Endothelial cell of umbilical vein (primary cell): ENCODE measurements at regions not wholly inside any gene's neighbourhood (a gene's known extent, or its start where the extent isn't known, plus 50 kb on each side); places are given as distances from the start of the nearest gene placed in this dataset.

Source experiments
- BruUV-seq: library from RNA; stranded (reverse); fragments of 400-500 nt; replicated peaks from 2 replicates; lab custom pipeline; 2021; lab: Mats Ljungman, UMichigan
- CTCF ChIA-PET: fragments of 300-600, 350-600 bp; sonication (Branson Sonifier 250); formaldehyde crosslinking; loops from one replicate; lab custom pipeline; 2021; ENCODE audit warnings: antibody characterized with exemption, inconsistent platforms; lab: Charles Lee
- POLR2A ChIA-PET: fragments of 300-600, 350-600 bp; sonication (Branson Sonifier 250); formaldehyde crosslinking; loops from one replicate; lab custom pipeline; 2021; ENCODE audit warnings: antibody characterized with exemption, inconsistent platforms; lab: Charles Lee
- DNase-seq: peaks from one replicate; pipeline ENCODE4 v3.0.0-alpha.2; 2011; ENCODE audit warnings: low read depth, low spot score
- FAIRE-seq: peaks from 2 replicates; lab custom pipeline; 2011; peaks lifted over from hg19 to GRCh38; lab: Jason Lieb, UNC
- H2AFZ ChIP-seq: 2 replicates; pipeline ENCODE4 v1.6.0; 2012; ENCODE audit warnings: low read depth, low read length, control low read depth, inconsistent platforms
- H3K27ac ChIP-seq: 2 replicates; pipeline ENCODE4 v1.5.1; 2011; ENCODE audit warnings: low read depth, mild to moderate bottlenecking, control low read depth, low read length, moderate library complexity; ENCODE audit not compliant: insufficient read depth
- H3K27me3 ChIP-seq, 2 experiments: 2 replicates each; pipeline versions ENCODE4 v1.6.0 to v1.6.1; 2011; ENCODE audit warnings: low read length in 2 of 2, mixed read lengths in 1 of 2; ENCODE audit not compliant: control insufficient read depth in 2 of 2, insufficient read depth in 2 of 2
- H3K36me3 ChIP-seq, 2 experiments: 2 replicates in 1 of 2; 3 replicates in 1 of 2; pipeline ENCODE4 v1.5.1; 2011; ENCODE audit warnings: low read length in 2 of 2, mild to moderate bottlenecking in 1 of 2, moderate library complexity in 1 of 2; ENCODE audit not compliant: control insufficient read depth in 2 of 2, insufficient read depth in 2 of 2; ENCODE audit errors: extremely low read depth in 1 of 2
- H3K4me1 ChIP-seq: 3 replicates; pipeline ENCODE4 v1.5.1; 2011; ENCODE audit warnings: mild to moderate bottlenecking, low read length; ENCODE audit not compliant: control insufficient read depth, insufficient read depth; ENCODE audit errors: extremely low read depth
- H3K4me2 ChIP-seq: 2 replicates; pipeline ENCODE4 v1.6.1; 2011; ENCODE audit warnings: low read length, control low read depth, mixed read lengths; ENCODE audit not compliant: insufficient read depth
- H3K4me3 ChIP-seq, 3 experiments: fragments of 200-600 bp in 1 of 3; sonication (generic), shearing (Covaris generic) in 1 of 3; replicated peaks in 1 of 3; 2 replicates each; pipeline ENCODE4 v1.5.1; 2011 to 2016; ENCODE audit warnings: control low read depth in 3 of 3, low read length in 3 of 3, mild to moderate bottlenecking in 2 of 3, inconsistent platforms in 1 of 3, low read depth in 1 of 3, moderate library complexity in 1 of 3; ENCODE audit not compliant: insufficient read depth in 1 of 3
- H3K79me2 ChIP-seq: 2 replicates; pipeline ENCODE4 v1.6.0; 2012; ENCODE audit warnings: low read length, inconsistent platforms; ENCODE audit not compliant: control insufficient read depth, insufficient read depth
- H3K9ac ChIP-seq: replicated peaks from 2 replicates; pipeline ENCODE3; 2011; ENCODE audit warnings: low read length, control low read depth; ENCODE audit not compliant: insufficient read depth; ENCODE audit errors: extremely low read depth
- H3K9me1 ChIP-seq: replicated peaks from 3 replicates; pipeline ENCODE4 v1.6.0; 2011; ENCODE audit warnings: mild to moderate bottlenecking, low read length; ENCODE audit not compliant: control insufficient read depth, insufficient read depth; ENCODE audit errors: extremely low read depth
- H3K9me3 ChIP-seq: replicated peaks from 2 replicates; pipeline ENCODE4 v1.5.1; 2012; ENCODE audit warnings: low read length, inconsistent platforms; ENCODE audit not compliant: control insufficient read depth, insufficient read depth
- H4K20me1 ChIP-seq: replicated peaks from 2 replicates; pipeline ENCODE3; 2011; ENCODE audit warnings: mild to moderate bottlenecking, low read length; ENCODE audit not compliant: control insufficient read depth, insufficient read depth; ENCODE audit errors: extremely low read depth
- EZH2 ChIP-seq: IDR thresholded peaks from 2 replicates; pipeline ENCODE4 v1.6.1; 2012; ENCODE audit warnings: borderline replicate concordance, low read depth, mild to moderate bottlenecking, moderate library complexity, low read length, inconsistent platforms; ENCODE audit not compliant: severe bottlenecking
- FOS ChIP-seq: IDR thresholded peaks from 2 replicates; pipeline ENCODE4 v1.6.1; 2011; ENCODE audit warnings: mild to moderate bottlenecking, low read length, moderate library complexity, borderline replicate concordance; ENCODE audit not compliant: insufficient read depth
- GATA2 ChIP-seq: IDR thresholded peaks from 2 replicates; pipeline ENCODE4 v1.7.0; 2011; ENCODE audit warnings: low read depth, mild to moderate bottlenecking, moderate library complexity, mixed read lengths, low read length; ENCODE audit not compliant: insufficient read length, insufficient read depth
- JUN ChIP-seq: IDR thresholded peaks from 2 replicates; pipeline ENCODE4 v1.6.1; 2011; ENCODE audit warnings: borderline replicate concordance, low read depth; ENCODE audit not compliant: insufficient read length, insufficient read depth
- MYC ChIP-seq: IDR thresholded peaks from one replicate; pipeline ENCODE4 v1.6.1; 2011; ENCODE audit warnings: mild to moderate bottlenecking, low read depth, low read length
- POLR2A ChIP-seq: IDR thresholded peaks from 2 replicates; pipeline ENCODE4 v1.6.1; 2012; ENCODE audit warnings: low read depth, mild to moderate bottlenecking, control low read depth, low read length
- POLR2AphosphoS5 ChIP-seq: IDR thresholded peaks from 2 replicates; pipeline ENCODE4 v1.6.1; 2012; ENCODE audit warnings: low read depth, mild to moderate bottlenecking, control low read depth, low read length, moderate library complexity; ENCODE audit not compliant: insufficient read depth
- dilution Hi-C: fragments of 300-500 bp; cut with MboI; formaldehyde crosslinking; loops from one replicate; pipeline ENCODE4 v1.15.0; 2019; ENCODE audit warnings: low sequenced_read_pairs; ENCODE audit not compliant: extremely low pct_ligation_motif_present
- intact Hi-C: fragments of 100-400 bp; cut with micrococcal nuclease; formaldehyde crosslinking; loops from one replicate; pipeline ENCODE4 v1.10.0; 2022
- TF ChIP-seq, protein P1 (sequence below): IDR thresholded peaks from 2 replicates; pipeline ENCODE4 v1.6.1; 2011; ENCODE audit not compliant: insufficient read depth, insufficient read length
- TF ChIP-seq, protein P2 (sequence below), 2 donors: IDR thresholded peaks; 1 replicate in 1 of 2; 2 replicates in 1 of 2; pipeline ENCODE4 v1.5.1; 2011; ENCODE audit warnings: low read length in 2 of 2, mild to moderate bottlenecking in 2 of 2, moderate library complexity in 2 of 2, control low read depth in 1 of 2, inconsistent platforms in 1 of 2, low read depth in 1 of 2; ENCODE audit not compliant: insufficient read depth in 1 of 2; ENCODE audit errors: extremely low read depth in 1 of 2

DNA sequence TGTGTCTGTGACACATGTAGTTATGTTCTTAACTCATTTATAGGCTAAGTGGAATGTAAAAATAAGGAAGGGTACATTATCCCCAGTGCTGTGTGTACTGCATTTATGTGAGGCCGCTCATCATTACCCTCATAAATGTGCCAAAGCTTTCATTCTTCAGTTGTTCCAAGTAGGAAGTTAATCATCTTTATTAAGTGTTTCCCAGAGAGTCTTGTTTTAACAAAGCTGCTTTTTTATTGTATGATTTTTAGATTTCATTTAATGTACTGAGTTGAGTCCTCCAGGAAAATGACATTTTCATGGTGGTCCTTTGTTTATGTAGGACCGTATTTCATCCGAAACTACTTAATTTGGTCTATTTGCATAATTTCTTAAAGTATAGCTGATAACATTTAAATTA is 379.8 kb downstream of the DLEU7 start:
- POLR2A ChIA-PET, result no interaction called here
- no peak for FAIRE-seq
- Histone ChIP-seq H2AFZ (no peak overlapping the region), H3K27ac (no peak overlapping the region), H4K20me1 (no peaks in the 10 kb centered on the region), H3K4me3 (no peak overlapping the region), H3K27me3 (no peaks in the 10 kb centered on the region), H3K36me3 (no peaks in the 10 kb centered on the region), H3K79me2 (no peaks in the 10 kb centered on the region), H3K4me2 (no peak overlapping the region), H3K9me1 (no peaks in the 10 kb centered on the region), H3K4me1 (no peaks in the 10 kb centered on the region), H3K9ac (no peak overlapping the region), H3K9me3 (no peaks in the 10 kb centered on the region)
- intact Hi-C loops, result no loop called here
- CTCF ChIA-PET, result interaction anchor here (2.8 kb wide), 1 partner anchor 11 kb away, joined by 12 read pairs; no protein-coding TSS in a partner anchor
- dilution Hi-C loops, result no loop called here
- DNase-seq, result peak; percentile 38
- TF ChIP-seq MYC (no peak), GATA2 (no peak), FOS (no peak), EZH2 (no peak), POLR2A (no peak), POLR2AphosphoS5 (no peak), JUN (no peak)
- TF ChIP-seq, protein P1, sequence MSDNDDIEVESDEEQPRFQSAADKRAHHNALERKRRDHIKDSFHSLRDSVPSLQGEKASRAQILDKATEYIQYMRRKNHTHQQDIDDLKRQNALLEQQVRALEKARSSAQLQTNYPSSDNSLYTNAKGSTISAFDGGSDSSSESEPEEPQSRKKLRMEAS, result no peak
- TF ChIP-seq, protein P2, sequence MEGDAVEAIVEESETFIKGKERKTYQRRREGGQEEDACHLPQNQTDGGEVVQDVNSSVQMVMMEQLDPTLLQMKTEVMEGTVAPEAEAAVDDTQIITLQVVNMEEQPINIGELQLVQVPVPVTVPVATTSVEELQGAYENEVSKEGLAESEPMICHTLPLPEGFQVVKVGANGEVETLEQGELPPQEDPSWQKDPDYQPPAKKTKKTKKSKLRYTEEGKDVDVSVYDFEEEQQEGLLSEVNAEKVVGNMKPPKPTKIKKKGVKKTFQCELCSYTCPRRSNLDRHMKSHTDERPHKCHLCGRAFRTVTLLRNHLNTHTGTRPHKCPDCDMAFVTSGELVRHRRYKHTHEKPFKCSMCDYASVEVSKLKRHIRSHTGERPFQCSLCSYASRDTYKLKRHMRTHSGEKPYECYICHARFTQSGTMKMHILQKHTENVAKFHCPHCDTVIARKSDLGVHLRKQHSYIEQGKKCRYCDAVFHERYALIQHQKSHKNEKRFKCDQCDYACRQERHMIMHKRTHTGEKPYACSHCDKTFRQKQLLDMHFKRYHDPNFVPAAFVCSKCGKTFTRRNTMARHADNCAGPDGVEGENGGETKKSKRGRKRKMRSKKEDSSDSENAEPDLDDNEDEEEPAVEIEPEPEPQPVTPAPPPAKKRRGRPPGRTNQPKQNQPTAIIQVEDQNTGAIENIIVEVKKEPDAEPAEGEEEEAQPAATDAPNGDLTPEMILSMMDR (IDR thresholded peaks at IDR 0.05; ENCODE audit: extremely low read depth in 1 of 2, insufficient read depth in 1 of 2, low read depth in 1 of 2, low read length in 2 of 2), result no peak
- no TSS peak for BruUV-seq
